ENCODE measurements at regions not wholly inside any gene's neighbourhood (a gene's known extent, or its start where the extent isn't known, plus 50 kb on each side); places are given as distances from the start of the nearest gene placed in this dataset.

DNA sequence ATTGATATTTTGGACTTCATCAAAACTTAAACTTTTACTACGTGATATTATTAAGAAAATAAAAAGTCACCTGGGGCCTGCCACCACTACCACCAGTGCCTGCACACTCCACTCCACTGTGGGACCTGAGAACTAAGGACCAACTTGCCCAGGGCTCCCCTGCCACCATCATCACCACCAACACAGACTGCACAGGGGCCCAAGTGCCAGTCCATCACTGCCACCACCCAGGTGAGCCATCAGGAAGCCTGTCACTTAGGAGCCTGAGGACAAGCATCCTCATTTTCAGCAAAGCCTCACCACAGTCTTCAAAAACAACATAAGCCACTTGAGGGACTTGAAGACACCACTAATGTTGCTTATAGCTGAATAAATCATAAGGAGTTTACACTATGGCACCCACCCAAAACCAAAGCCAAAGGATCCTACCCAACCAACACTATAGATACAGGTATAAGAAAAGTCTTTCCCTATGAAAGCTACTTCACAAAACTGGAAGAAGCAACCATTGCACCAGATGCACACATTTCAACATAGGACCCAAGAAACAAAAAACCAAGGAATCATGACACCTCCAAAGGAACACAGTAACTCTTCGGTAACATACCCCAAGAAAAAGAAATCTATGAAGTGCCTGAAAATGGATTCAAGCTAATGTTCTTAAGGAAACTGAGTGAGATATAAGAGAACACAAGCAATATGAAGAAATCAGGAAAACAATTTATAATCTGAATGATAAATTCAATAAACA lies 73.6 kb upstream of the GNAZ start:
- no peak for FAIRE-seq

DNA sequence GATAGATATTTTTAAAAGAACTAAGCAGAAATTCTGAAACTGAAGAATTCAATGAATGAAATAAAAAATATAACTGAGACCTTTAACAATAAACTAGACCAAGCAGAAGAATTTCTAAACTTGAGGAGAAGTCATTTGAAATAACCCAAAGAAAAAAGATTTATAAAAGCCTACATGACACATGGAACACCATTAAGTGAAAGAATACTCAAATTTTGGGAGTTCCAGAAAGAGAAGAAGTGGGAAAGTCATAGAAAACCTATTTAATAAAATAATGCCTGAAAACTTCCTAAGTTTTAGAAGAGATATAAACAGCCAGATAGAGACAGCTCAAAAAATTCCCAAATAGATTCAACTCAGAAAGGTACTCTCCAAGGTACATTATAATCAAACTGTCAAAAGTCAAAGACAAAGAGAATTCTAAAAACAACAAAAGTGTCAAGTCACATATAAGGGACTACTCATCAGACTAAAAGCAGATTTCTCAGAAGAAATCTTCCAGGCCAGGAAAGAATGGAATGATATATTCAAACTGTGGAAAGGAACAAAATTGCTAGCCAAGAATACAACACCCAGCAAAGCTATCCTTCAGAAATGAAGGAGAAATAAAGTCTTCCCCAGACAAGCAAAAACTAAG lies 72.9 kb upstream of the GNAZ start:
- DNase-seq (ENCODE audit: low spot score in 2 of 2) (no peak), FAIRE-seq (no peak)

More for the DNA sequence above, 73.6 kb upstream of the GNAZ start:
- DNase-seq (ENCODE audit: low spot score in 2 of 2) = no peak

DNA sequence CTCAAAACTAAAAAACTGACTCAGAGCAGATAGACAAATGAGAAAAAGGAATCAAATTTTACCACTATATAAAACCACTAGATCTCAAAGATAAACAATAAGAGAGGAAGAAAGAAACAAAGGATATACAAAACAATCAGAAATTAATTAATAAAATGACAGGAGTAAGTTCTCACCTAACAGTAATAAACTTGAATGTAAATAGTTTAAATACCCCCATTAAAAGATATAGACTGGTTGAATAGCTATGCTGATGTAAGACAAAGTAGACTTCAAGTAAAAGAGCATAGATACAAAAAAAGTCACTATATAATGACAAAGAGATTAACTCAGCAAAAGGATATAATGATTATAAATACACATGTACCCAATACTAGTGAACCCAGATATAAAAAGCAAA lies 72.3 kb upstream of the GNAZ start:
- FAIRE-seq (no peak), DNase-seq (ENCODE audit: low spot score in 2 of 2) (no peak)

DNA sequence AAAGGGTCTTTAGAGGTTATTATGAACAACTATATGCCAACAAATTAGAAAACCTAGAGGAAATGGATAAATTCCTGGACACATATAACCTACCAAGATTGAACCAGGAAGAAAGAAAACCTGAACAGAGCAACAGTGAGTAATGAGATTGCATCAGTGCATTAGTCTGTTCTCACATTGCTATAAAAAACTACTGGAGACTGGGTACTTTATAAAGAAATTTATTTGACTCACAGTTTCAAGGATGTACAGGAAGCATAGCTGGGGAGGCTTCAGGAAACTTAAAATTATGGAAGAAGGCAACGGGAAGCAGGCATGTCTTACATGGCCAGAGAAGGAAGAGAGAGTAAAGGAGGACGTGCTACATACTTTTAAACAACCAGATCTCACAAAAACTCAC lies 70.8 kb upstream of the GNAZ start:
- DNase-seq (ENCODE audit: low spot score in 2 of 2) (no peak), FAIRE-seq (no peak)

DNA sequence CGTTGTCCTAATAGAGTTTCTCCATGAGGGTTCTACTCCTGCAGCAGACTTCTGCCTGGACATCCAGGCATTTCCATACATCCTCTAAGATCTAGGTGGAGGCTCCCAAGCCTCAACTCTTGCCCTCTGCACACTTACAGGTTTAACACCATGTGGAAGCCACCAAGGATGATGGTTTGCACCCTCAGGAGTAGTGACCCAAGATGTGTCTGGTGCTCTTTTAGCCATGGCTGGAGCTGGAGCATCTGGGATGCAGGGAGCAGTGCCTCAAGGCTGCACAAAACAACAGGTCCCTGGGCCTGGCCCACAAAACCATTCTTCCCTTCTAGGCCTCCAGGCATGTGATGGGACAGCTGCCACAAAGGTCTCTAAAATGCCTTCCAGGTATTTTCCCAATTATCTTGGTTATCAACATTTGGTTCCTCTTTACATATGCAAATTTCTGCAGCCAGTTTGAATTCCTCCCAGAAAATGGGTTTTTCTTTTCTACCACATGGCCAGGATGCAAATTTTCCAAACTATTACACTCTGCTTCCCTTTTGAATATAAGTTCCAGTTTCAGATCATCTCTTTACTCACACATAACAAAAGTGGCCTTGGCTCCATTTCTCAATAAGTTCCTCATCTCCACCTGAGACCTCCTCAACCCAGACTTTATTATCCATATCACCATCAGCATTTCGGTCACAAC lies 69.5 kb upstream of the GNAZ start:
- no peak for FAIRE-seq
- no peak for DNase-seq (ENCODE audit: low spot score in 2 of 2)

GRCh38 chr22:23001463-23001862 lies 68.9 kb upstream of the GNAZ start:
- FAIRE-seq (no peak), DNase-seq (ENCODE audit: low spot score in 2 of 2) (no peak)

GRCh38 chr22:23002612-23003180 lies 67.6 kb upstream of the GNAZ start:
- FAIRE-seq (no peak), DNase-seq (ENCODE audit: low spot score in 2 of 2) (no peak)

GRCh38 chr22:23007823-23008222 lies 62.5 kb upstream of the GNAZ start:
- DNase-seq (ENCODE audit: low spot score in 2 of 2) (no peak), FAIRE-seq (no peak)

GRCh38 chr22:23008896-23009295 lies 61.4 kb upstream of the GNAZ start:
- DNase-seq (ENCODE audit: low spot score in 2 of 2) = no peak
- FAIRE-seq = no peak
